ENCODE measurements at regions not wholly inside any gene's neighbourhood (a gene's known extent, or its start where the extent isn't known, plus 50 kb on each side); places are given as distances from the start of the nearest gene placed in this dataset.
A peak's percentile ranks its signal among the peaks of the same experiment; 100 is the strongest.

GRCh38 chr14:85947461-85948139 is 417.7 kb downstream of the FLRT2 start:
- POLR2A ChIA-PET, result no interaction called here
- peaks cover 16% of the 10 kb centered on the region for H3K36me3 Mint-ChIP-seq
- CTCF ChIA-PET, result no interaction called here
- no peaks in the 10 kb centered on the region for H3K27me3 Mint-ChIP-seq
- H3K4me3 Mint-ChIP-seq, result no peak overlapping the region
- DNase-seq, result no peak
- intact Hi-C loops (cut with micrococcal nuclease), result no loop called here
- H3K4me1 Mint-ChIP-seq (ENCODE audit: low read depth), result peaks cover 5% of the 10 kb centered on the region
- H3K27ac Mint-ChIP-seq, result no peak overlapping the region
- H3K9me3 Mint-ChIP-seq, result peaks cover 7% of the 10 kb centered on the region

DNA sequence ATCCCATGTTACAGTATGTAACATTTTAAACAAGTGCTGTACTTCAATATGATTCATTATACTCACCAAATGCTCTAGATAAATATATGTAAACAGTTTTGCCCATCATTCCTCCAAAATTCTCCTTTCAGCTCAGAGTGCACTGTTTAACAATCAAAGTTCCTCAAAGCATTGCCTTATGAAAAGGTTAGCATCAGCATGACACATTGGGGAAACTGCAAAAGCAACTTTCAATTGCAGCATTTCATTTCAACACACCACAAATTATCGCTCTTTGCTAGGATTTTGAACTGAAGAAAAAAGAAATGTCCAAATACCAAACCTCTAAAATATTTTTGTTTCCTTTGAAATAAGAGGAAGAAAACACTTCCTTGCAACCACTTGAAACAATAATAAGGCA is 413.2 kb downstream of the FLRT2 start:
- ChIA-PET POLR2A (no interaction called here), CTCF (interaction anchor here (1.4 kb wide), 1 partner anchor 10 kb away, joined by 3 read pairs; no protein-coding TSS in a partner anchor)
- Mint-ChIP-seq H3K27me3 (no peaks in the 10 kb centered on the region), H3K36me3 (peaks cover 18% of the 10 kb centered on the region), H3K4me3 (no peak overlapping the region), H3K4me1 (ENCODE audit: low read depth) (peaks cover 17% of the 10 kb centered on the region), H3K9me3 (peaks cover 16% of the 10 kb centered on the region), H3K27ac (no peak overlapping the region)
- intact Hi-C loops (cut with micrococcal nuclease), result no loop called here
- DNase-seq, result no peak

- Mint-ChIP-seq H3K27ac (peak overlapping the region; percentile 90), H3K4me1 (ENCODE audit: low read depth) (peaks cover 29% of the 10 kb centered on the region), H3K27me3 (no peaks in the 10 kb centered on the region), H3K9me3 (peaks cover 22% of the 10 kb centered on the region), H3K36me3 (peaks cover 18% of the 10 kb centered on the region), H3K4me3 (peak overlapping the region; percentile 83)
- intact Hi-C loops (cut with micrococcal nuclease), result no loop called here
- POLR2A ChIA-PET, result no interaction called here
- CTCF ChIA-PET, result no interaction called here
- DNase-seq, result no peak
These were observed 404.9 kb downstream of the FLRT2 start for GRCh38 chr14:85934886-85935254.

GRCh38 chr14:85934123-85934885 is 404.4 kb downstream of the FLRT2 start:
- Mint-ChIP-seq H3K36me3 (peaks cover 18% of the 10 kb centered on the region), H3K4me1 (ENCODE audit: low read depth) (peaks cover 29% of the 10 kb centered on the region), H3K9me3 (peaks cover 22% of the 10 kb centered on the region), H3K27me3 (no peaks in the 10 kb centered on the region), H3K4me3 (peak overlapping the region; percentile 83), H3K27ac (peak overlapping the region; percentile 90)
- intact Hi-C loops (cut with micrococcal nuclease), result no loop called here
- peak; percentile 59 for DNase-seq
- ChIA-PET POLR2A (interaction anchor here (0.7 kb wide), 1 partner anchor 121 kb away, joined by 4 read pairs; no protein-coding TSS in a partner anchor), CTCF (no interaction called here)

GRCh38 chr14:85921241-85921640 is 391.3 kb downstream of the FLRT2 start:
- POLR2A ChIA-PET, result no interaction called here
- Mint-ChIP-seq H3K4me1 (ENCODE audit: low read depth) (no peaks in the 10 kb centered on the region), H3K9me3 (no peaks in the 10 kb centered on the region), H3K4me3 (no peak overlapping the region), H3K36me3 (no peaks in the 10 kb centered on the region), H3K27me3 (peaks cover 15% of the 10 kb centered on the region), H3K27ac (no peak overlapping the region)
- intact Hi-C loops (cut with micrococcal nuclease), result no loop called here
- CTCF ChIA-PET, result no interaction called here
- DNase-seq, result no peak

GRCh38 chr14:85917716-85918115 is 387.8 kb downstream of the FLRT2 start:
- Mint-ChIP-seq H3K9me3 (no peaks in the 10 kb centered on the region), H3K27me3 (peaks cover 15% of the 10 kb centered on the region), H3K36me3 (no peaks in the 10 kb centered on the region), H3K27ac (no peak overlapping the region), H3K4me1 (ENCODE audit: low read depth) (no peaks in the 10 kb centered on the region), H3K4me3 (no peak overlapping the region)
- POLR2A ChIA-PET, result no interaction called here
- intact Hi-C loops (cut with micrococcal nuclease), result no loop called here
- DNase-seq, result no peak
- CTCF ChIA-PET, result no interaction called here

DNA sequence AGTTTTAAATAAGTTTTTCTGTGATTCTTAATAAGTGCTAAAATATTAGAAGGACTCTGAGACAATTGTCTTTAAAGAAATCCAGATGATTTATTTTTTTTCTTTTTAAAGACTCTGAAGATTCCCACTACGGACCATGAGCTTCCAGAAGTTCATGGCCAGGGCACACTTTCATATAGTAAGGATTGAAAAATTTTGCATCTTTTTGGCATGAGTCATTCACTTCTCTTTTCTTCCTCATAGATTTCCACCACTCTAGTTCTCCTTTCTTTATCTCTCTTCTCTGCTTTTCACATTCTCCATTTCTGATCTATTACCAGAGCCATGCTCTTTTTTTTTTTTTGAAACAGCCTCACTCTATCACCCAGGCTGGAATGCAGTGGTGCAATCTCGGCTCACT is 385.8 kb downstream of the FLRT2 start:
- CTCF ChIA-PET, result no interaction called here
- no peak for DNase-seq
- POLR2A ChIA-PET, result no interaction called here

GRCh38 chr14:85912141-85912540 is 382.2 kb downstream of the FLRT2 start:
- H3K27ac Mint-ChIP-seq, result no peak overlapping the region
- POLR2A ChIA-PET, result no interaction called here
- no peak overlapping the region for H3K4me3 Mint-ChIP-seq
- intact Hi-C loops (cut with micrococcal nuclease), result no loop called here
- CTCF ChIA-PET, result no interaction called here
- H3K4me1 Mint-ChIP-seq (ENCODE audit: low read depth), result no peaks in the 10 kb centered on the region
- DNase-seq, result no peak
- peaks cover 4% of the 10 kb centered on the region for H3K27me3 Mint-ChIP-seq
- no peaks in the 10 kb centered on the region for H3K36me3 Mint-ChIP-seq
- peaks cover 2% of the 10 kb centered on the region for H3K9me3 Mint-ChIP-seq

More for the DNA sequence above, 385.8 kb downstream of the FLRT2 start:
- Mint-ChIP-seq H3K27ac (no peak overlapping the region), H3K4me3 (no peak overlapping the region), H3K36me3 (no peaks in the 10 kb centered on the region), H3K4me1 (ENCODE audit: low read depth) (no peaks in the 10 kb centered on the region), H3K9me3 (peaks cover 2% of the 10 kb centered on the region), H3K27me3 (peaks cover 15% of the 10 kb centered on the region)
- intact Hi-C loops (cut with micrococcal nuclease), result no loop called here

- no peak overlapping the region for H3K4me3 Mint-ChIP-seq
- no peaks in the 10 kb centered on the region for H3K36me3 Mint-ChIP-seq
- intact Hi-C loops (cut with micrococcal nuclease), result no loop called here
- ChIA-PET POLR2A (no interaction called here), CTCF (no interaction called here)
- DNase-seq, result no peak
- H3K9me3 Mint-ChIP-seq, result peaks cover 2% of the 10 kb centered on the region
- H3K27ac Mint-ChIP-seq, result no peak overlapping the region
- H3K4me1 Mint-ChIP-seq (ENCODE audit: low read depth), result no peaks in the 10 kb centered on the region
- peaks cover 2% of the 10 kb centered on the region for H3K27me3 Mint-ChIP-seq
These were observed 381.1 kb downstream of the FLRT2 start for GRCh38 chr14:85911044-85911443.

GRCh38 chr14:85909581-85909980 is 379.6 kb downstream of the FLRT2 start:
- Mint-ChIP-seq H3K27ac (no peak overlapping the region), H3K9me3 (peaks cover 2% of the 10 kb centered on the region), H3K27me3 (peaks cover 2% of the 10 kb centered on the region), H3K4me1 (ENCODE audit: low read depth) (no peaks in the 10 kb centered on the region), H3K4me3 (no peak overlapping the region), H3K36me3 (no peaks in the 10 kb centered on the region)
- CTCF ChIA-PET, result no interaction called here
- no peak for DNase-seq
- POLR2A ChIA-PET, result no interaction called here
- intact Hi-C loops (cut with micrococcal nuclease), result no loop called here

GRCh38 chr14:85907536-85907935 is 377.6 kb downstream of the FLRT2 start:
- H3K4me3 Mint-ChIP-seq, result no peak overlapping the region
- H3K27me3 Mint-ChIP-seq, result peaks cover 2% of the 10 kb centered on the region
- ChIA-PET CTCF (no interaction called here), POLR2A (no interaction called here)
- H3K4me1 Mint-ChIP-seq (ENCODE audit: low read depth), result no peaks in the 10 kb centered on the region
- intact Hi-C loops (cut with micrococcal nuclease), result no loop called here
- DNase-seq, result no peak
- no peak overlapping the region for H3K27ac Mint-ChIP-seq
- H3K36me3 Mint-ChIP-seq, result no peaks in the 10 kb centered on the region
- H3K9me3 Mint-ChIP-seq, result peaks cover 2% of the 10 kb centered on the region

GRCh38 chr14:85897808-85898207 is 367.9 kb downstream of the FLRT2 start:
- H3K9me3 Mint-ChIP-seq, result no peaks in the 10 kb centered on the region
- intact Hi-C loops (cut with micrococcal nuclease), result no loop called here
- H3K36me3 Mint-ChIP-seq, result no peaks in the 10 kb centered on the region
- DNase-seq, result no peak
- no peak overlapping the region for H3K27ac Mint-ChIP-seq
- H3K27me3 Mint-ChIP-seq, result peaks cover 3% of the 10 kb centered on the region
- no peaks in the 10 kb centered on the region for H3K4me1 Mint-ChIP-seq (ENCODE audit: low read depth)
- ChIA-PET CTCF (no interaction called here), POLR2A (no interaction called here)
- no peak overlapping the region for H3K4me3 Mint-ChIP-seq

- Mint-ChIP-seq H3K36me3 (no peaks in the 10 kb centered on the region), H3K9me3 (no peaks in the 10 kb centered on the region), H3K27ac (no peak overlapping the region), H3K4me1 (ENCODE audit: low read depth) (no peaks in the 10 kb centered on the region), H3K4me3 (no peak overlapping the region), H3K27me3 (no peaks in the 10 kb centered on the region)
- POLR2A ChIA-PET, result no interaction called here
- CTCF ChIA-PET, result no interaction called here
- no peak for DNase-seq
- intact Hi-C loops (cut with micrococcal nuclease), result no loop called here
These were observed 365.7 kb downstream of the FLRT2 start for GRCh38 chr14:85895603-85896002.
